GM23248 (cell line): ENCODE measurements at regions not wholly inside any gene's neighbourhood (a gene's known extent, or its start where the extent isn't known, plus 50 kb on each side); places are given as distances from the start of the nearest gene placed in this dataset.

ENCODE experiments used
- EZH2 ChIP-seq: fragments of 200-600 bp; sonication (generic); IDR thresholded peaks from 2 replicates; pipeline ENCODE4 v1.6.1; 2018; ENCODE audit warnings: antibody characterized with exemption, mild to moderate bottlenecking; ENCODE audit not compliant: insufficient read depth, poor library complexity, severe bottlenecking
- EZH2phosphoT487 ChIP-seq: fragments of 200-600 bp; sonication (generic); IDR thresholded peaks from 2 replicates; pipeline ENCODE4 v1.6.1; 2018; ENCODE audit warnings: antibody characterized with exemption, moderate library complexity, mild to moderate bottlenecking, low read depth; ENCODE audit not compliant: insufficient read depth

DNA sequence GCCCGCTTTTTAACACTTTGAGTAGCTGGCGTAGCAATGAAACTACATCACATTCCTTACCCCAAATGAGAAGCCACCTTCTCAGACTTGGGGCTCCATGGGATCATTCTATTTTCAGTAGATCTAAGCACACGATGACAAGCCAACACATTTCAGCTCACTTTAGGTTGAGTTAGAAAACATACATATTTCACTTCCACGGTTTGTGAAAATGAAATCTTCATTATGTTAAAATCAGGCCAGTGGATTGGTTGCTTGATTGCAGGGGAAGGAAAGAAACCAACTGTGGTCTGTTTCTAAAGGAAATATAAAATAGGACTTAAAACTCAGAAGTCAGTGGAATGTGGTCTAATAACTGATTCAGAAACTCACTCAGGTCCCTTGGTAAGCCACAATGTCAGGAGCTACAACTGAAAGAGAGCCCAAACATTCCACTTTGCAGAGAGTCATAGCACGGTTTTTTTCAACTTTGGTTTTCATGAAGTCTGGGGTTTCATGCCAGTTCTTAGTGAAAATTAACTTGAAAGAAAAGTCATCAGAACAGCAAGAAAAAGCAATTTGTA is 82.3 kb upstream of the TIAM1 start:
- TF ChIP-seq EZH2 (no peak), EZH2phosphoT487 (no peak)
